ENCODE measurements at regions not wholly inside any gene's neighbourhood (a gene's known extent, or its start where the extent isn't known, plus 50 kb on each side); places are given as distances from the start of the nearest gene placed in this dataset.

- DNase-seq (ENCODE audit: low spot score), result no peak
Measured at GRCh38 chr5:68538814-68539420, 323.4 kb downstream of the PIK3R1 start.

GRCh38 chr5:68540798-68541590 lies 325.4 kb downstream of the PIK3R1 start:
- no peak for DNase-seq (ENCODE audit: low spot score)

GRCh38 chr5:68542207-68542606 lies 326.7 kb downstream of the PIK3R1 start:
- DNase-seq (ENCODE audit: low spot score), result no peak

- DNase-seq (ENCODE audit: low spot score), result no peak
Measured at GRCh38 chr5:68543212-68543611, 327.7 kb downstream of the PIK3R1 start.

DNA sequence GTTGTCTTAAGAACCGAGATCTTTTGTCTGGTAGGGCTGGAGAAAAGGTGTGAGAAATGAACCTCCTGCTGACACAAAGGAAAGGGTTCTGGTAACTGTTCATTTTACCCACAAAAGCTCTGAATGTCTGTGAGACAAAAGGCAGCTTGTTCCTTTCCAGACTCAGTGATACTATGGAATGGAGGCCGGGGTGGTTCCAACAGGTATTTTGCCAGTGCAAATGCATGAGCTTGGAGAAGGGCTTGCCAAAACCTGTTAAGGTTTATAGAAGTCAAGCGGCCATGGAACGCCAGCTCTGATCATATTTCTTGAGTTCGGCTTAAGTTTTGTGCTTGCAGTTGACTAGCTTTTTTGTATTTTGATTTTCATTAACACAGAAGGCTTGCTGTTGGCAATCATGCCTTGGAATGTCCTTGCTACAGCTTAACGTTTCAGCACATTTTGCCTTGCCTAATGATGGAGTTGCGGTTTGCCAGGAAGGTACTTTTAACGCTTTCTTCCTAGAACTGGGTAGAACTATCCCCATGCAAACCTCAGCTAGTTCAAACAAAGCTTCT lies 328.6 kb downstream of the PIK3R1 start:
- DNase-seq (ENCODE audit: low spot score), result no peak

GRCh38 chr5:68544648-68545552 lies 329.3 kb downstream of the PIK3R1 start:
- DNase-seq (ENCODE audit: low spot score), result no peak

DNA sequence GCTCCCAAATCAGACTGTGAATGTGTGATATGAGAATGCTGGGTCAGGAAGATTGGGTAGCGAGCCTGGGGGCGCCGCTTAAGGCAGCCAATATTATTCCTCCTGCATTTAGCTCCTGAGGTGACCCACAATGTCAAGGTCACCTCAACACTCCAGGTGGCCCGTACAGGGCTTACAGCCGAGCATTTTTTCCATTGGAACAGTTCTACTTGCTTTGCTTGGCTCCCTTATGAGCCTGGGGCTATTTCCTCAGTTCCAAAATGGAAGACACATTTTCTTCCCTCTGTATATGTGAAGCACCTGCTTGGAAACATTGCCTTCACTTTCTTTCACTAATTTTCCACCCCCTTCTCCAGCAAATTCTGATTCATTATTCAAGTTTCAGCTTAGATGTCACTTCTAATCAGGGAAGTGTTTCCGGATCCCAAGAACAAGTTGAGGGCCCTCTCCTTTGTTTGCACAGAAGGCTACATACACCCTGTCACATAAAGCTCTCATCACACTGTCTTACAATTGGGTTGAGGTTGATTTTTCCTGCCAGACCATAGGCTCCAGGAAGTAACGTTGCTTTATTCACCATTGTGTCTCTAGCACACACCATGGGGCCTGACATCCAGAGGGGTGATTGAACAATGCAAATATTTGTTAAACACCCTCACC lies 330.2 kb downstream of the PIK3R1 start:
- DNase-seq (ENCODE audit: low spot score), result no peak

- no peak for DNase-seq (ENCODE audit: low spot score)
Measured at GRCh38 chr5:68547056-68547455, 331.5 kb downstream of the PIK3R1 start.

- no peak for DNase-seq (ENCODE audit: low spot score)
Measured at GRCh38 chr5:68547622-68548021, 332.1 kb downstream of the PIK3R1 start.

DNA sequence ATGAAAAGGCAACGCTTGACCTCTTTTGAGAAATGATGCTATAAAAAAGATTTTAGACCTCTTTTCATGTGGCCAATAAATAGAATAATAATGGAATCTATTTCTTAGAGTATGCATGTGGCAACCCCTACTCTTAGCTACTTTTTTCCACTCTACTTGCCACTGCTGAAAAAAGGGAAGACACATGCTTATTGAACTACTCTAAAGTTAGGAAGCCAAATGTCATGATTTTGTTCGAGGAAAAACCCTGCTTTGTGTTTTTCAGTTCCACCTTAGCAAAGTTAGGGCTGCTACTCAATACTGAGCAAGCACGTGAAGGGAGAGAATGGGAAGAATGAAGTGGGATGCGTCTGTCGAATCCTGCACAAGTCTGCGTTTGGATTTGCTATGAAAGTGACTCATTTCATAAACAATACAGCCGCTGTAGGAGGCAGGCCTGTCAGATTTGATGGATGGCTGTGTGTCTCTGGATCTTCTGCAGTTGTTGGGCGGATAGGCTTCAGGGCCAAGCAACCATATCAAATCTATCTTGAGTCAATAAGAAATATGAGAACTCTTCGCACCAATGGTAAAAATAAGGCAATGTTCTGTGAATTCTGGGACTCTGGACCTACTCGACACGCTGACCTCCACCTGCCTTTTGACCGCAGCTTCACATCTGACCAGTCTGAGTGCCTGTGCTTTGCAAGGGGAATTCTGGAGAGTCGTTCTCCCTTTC lies 333.6 kb downstream of the PIK3R1 start:
- no peak for DNase-seq (ENCODE audit: low spot score)

GRCh38 chr5:68550015-68550414 lies 334.5 kb downstream of the PIK3R1 start:
- DNase-seq (ENCODE audit: low spot score), result no peak

DNA sequence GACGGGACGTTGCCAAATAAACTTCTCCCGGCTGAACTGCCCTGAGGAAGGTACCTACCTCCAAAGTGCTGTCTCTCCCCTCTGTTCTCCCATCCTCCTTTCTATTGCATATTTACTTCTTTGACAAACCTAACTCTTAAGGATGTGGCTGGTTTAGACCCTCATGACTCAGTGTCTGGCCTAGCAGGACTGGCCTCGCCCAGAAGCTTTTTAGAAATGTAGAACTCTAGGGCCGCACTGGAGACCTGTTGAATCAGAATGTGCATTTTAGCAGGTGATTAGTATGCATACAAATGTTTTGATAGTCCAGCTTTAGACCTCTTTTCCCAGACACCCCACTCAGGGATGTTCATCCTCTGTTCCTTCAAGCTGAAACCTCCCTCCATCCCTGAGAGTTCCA lies 335.9 kb downstream of the PIK3R1 start:
- no peak for DNase-seq (ENCODE audit: low spot score)

DNA sequence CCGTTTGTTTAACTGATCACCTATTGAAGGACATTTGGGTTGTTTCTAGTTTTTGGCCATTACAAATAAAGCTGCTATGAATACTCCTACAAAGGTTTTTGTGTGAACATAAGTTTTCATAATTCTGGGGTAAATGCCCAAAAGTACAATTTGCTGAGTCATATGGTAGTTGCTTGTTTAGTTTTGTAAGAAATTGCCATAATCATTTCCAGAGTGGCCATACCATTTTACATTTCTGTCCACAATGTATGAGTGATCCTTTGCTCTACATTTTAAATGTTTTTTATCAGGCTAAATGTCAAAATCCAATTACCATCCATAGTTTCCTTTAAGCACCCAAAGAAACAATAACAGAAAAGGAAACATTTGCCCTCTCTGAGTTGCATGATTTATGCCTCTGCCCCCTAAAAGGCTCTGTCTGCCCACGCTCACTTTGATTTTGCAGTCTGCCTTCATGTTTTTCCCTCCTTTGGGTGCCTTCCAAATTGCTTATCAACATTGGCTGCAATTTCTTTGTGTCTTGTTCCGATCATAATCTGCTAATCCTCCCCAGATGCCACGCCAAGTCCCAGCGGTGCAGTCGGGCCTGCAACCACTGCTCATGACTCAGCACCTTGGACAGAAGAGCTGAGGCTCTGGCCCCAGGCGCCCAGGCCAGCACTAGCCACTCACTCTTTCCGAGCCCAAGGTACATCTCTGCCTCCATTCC lies 339.2 kb downstream of the PIK3R1 start:
- no peak for DNase-seq (ENCODE audit: low spot score)

GRCh38 chr5:68555907-68556681 lies 340.5 kb downstream of the PIK3R1 start:
- no peak for DNase-seq (ENCODE audit: low spot score)

DNA sequence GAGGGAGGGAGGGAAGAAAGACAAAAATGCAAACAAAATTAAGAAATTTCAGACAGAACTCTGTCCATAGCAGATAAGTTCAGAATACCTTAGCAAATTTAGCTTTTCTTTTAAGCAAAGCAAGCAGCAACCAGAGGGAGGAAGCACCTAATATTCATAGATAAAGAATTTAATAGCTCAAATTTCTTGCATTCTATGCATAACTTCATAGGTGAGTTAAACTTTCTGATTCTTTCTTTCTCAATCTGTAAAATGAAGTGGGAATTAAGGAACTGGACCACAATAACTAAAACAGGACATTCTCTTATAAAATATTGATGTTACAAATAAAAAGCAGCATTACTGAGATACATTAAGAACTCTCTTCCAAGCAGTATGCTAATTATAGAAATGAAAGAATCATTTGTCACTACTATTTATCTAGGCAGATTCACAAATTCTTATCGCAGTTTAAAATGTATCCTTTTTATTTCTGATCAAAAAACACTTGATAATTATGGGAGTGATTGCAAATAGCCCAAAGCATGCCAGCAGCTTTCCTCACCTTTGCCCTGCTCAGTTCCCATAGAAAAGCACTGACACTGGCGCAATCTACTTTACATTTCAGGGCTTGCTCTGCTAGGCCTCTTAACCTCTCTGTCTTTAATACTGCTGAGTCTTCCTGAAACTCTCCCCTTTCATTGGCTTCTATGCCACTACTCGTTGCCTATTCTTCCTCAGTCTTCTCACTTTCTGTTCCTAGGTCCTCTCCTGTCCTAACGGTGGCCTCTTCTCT lies 341.8 kb downstream of the PIK3R1 start:
- no peak for DNase-seq (ENCODE audit: low spot score)

DNA sequence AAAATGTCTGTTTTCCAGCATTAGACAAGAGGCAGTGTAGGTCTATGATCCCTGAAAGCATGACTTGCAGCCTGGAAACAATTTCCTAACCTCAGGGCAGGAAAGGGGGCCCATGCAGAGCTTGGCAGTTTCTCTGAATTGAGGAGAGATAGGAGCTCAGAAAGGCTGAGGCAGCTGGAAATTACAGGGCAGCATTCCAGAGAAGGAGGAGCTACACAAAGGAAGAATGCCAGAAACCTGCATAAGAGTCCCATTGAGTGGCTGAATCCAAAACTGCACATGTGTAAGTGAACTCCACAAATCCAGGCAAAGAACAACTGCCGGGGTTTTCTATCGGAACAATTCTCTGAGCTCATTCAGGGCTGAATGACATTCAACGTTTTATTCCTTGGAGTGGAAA lies 346.8 kb downstream of the PIK3R1 start:
- no peak for DNase-seq (ENCODE audit: low spot score)

DNA sequence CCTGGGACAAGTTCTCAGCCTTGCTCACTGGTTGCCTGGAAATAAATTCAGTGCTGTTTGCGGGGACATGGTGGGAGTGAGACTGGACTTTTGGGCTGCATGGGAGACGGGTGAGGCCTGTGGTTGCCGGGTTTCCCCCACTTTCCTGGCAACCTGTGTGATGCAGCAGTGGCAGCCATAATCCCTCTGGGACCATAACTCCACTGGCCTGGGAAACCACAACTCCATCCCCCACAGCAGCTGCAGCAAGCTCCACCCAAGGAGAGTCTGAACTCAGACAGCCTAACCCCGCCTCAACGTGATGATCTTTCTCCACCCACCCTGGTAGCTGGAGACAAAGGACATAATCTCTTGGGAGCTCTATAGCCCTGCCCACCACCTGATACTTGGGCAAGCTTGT lies 349.9 kb downstream of the PIK3R1 start:
- no peak for DNase-seq (ENCODE audit: low spot score)

GRCh38 chr5:68576805-68577204 lies 361.2 kb downstream of the PIK3R1 start:
- no peak for DNase-seq (ENCODE audit: low spot score)

DNA sequence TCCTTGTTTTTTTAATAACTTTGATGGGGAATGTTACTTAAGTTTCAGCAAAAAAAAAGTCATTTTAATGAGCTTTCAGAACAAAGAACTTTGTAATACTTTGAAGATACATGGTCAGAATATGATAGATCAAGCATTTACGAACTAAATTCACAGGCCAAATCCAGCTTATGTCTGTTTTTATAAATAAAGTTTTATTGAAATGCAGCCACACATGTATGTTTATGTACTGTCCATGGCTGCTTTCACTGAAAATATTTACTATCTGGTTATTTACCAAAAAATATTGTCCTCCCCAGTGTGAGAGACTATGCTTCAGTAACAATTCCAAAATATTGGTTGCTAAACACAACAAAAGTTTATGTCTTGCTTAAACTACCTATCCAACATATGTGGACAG lies 366.7 kb downstream of the PIK3R1 start:
- DNase-seq (ENCODE audit: low spot score), result no peak

Data from HuH-7 (cell line).